H9 (cell line): ENCODE measurements at regions not wholly inside any gene's neighbourhood (a gene's known extent, or its start where the extent isn't known, plus 50 kb on each side); places are given as distances from the start of the nearest gene placed in this dataset.

Source experiments
- DNase-seq: peaks from one replicate; pipeline ENCODE4 v3.0.0-alpha.2; 2017
- H2AFZ ChIP-seq: one replicate; pipeline ENCODE4 v1.6.1; 2013; ENCODE audit warnings: mild to moderate bottlenecking, low read length, control low read depth, moderate library complexity
- H2AK5ac ChIP-seq: 2 replicates; pipeline ENCODE4 v1.6.1; 2013; ENCODE audit warnings: low read length, control low read depth, mixed read lengths; ENCODE audit not compliant: insufficient read length
- H2BK120ac ChIP-seq: one replicate; pipeline ENCODE4 v1.6.1; 2013; ENCODE audit warnings: low read depth, mild to moderate bottlenecking, low read length, control low read depth, inconsistent platforms; ENCODE audit not compliant: poor library complexity, severe bottlenecking
- H2BK12ac ChIP-seq: 2 replicates; pipeline ENCODE4 v1.6.1; 2013; ENCODE audit warnings: low read length, control low read depth, mixed read lengths, low read depth; ENCODE audit not compliant: insufficient read length
- H2BK15ac ChIP-seq: 2 replicates; pipeline ENCODE4 v1.6.1; 2013; ENCODE audit warnings: low read depth, low read length, control low read depth
- H2BK20ac ChIP-seq: one replicate; pipeline ENCODE4 v1.6.1; 2013; ENCODE audit warnings: low read depth, mild to moderate bottlenecking, low read length, control low read depth, inconsistent platforms; ENCODE audit not compliant: poor library complexity, severe bottlenecking
- H2BK5ac ChIP-seq: 2 replicates; pipeline ENCODE4 v1.6.1; 2013; ENCODE audit warnings: low read length, control low read depth, mixed read lengths; ENCODE audit not compliant: insufficient read length
- H3K14ac ChIP-seq: 2 replicates; pipeline ENCODE4 v1.6.1; 2013; ENCODE audit warnings: low read length, control low read depth; ENCODE audit not compliant: insufficient read depth
- H3K18ac ChIP-seq: 2 replicates; pipeline ENCODE4 v1.6.1; 2013; ENCODE audit warnings: low read depth, mild to moderate bottlenecking, mixed read lengths, low read length, control low read depth; ENCODE audit not compliant: insufficient read length
- H3K23ac ChIP-seq: 2 replicates; pipeline ENCODE4 v1.6.1; 2013; ENCODE audit warnings: low read length, control low read depth, mixed read lengths, low read depth; ENCODE audit not compliant: insufficient read length
- H3K23me2 ChIP-seq: 2 replicates; pipeline ENCODE4 v1.6.1; 2013; ENCODE audit warnings: low read depth, mild to moderate bottlenecking, mixed read lengths, low read length, control low read depth; ENCODE audit not compliant: insufficient read length, poor library complexity, severe bottlenecking
- H3K27ac ChIP-seq: 2 replicates; pipeline ENCODE4 v1.5.1; 2013; ENCODE audit warnings: low read length, control low read depth, mixed read lengths, low read depth; ENCODE audit not compliant: insufficient read length
- H3K27me3 ChIP-seq: 2 replicates; pipeline ENCODE4 v1.6.1; 2013; ENCODE audit warnings: low read length, control low read depth, inconsistent platforms; ENCODE audit not compliant: insufficient read depth
- H3K4ac ChIP-seq: 2 replicates; pipeline ENCODE4 v1.6.1; 2013; ENCODE audit warnings: low read depth, mild to moderate bottlenecking, control low read depth, inconsistent platforms, low read length, moderate library complexity
- H3K4me1 ChIP-seq: 2 replicates; pipeline ENCODE4 v1.6.1; 2013; ENCODE audit warnings: low read length, control low read depth, inconsistent platforms; ENCODE audit not compliant: insufficient read depth
- H3K4me2 ChIP-seq: 2 replicates; pipeline ENCODE4 v1.6.1; 2013; ENCODE audit warnings: low read length, control low read depth, mixed read lengths; ENCODE audit not compliant: insufficient read length, insufficient read depth
- H3K56ac ChIP-seq: 2 replicates; pipeline ENCODE4 v1.6.1; 2013; ENCODE audit warnings: low read depth, mild to moderate bottlenecking, mixed read lengths, low read length, control low read depth; ENCODE audit not compliant: insufficient read length
- H3K79me1 ChIP-seq: 2 replicates; pipeline ENCODE4 v1.6.1; 2013; ENCODE audit warnings: low read depth, mild to moderate bottlenecking, moderate library complexity, low read length, control low read depth, inconsistent platforms; ENCODE audit not compliant: insufficient read depth, poor library complexity, severe bottlenecking
- H3K79me2 ChIP-seq: 2 replicates; pipeline ENCODE4 v1.6.1; 2013; ENCODE audit warnings: low read length, control low read depth, inconsistent platforms; ENCODE audit not compliant: insufficient read depth
- H3K9ac ChIP-seq: 2 replicates; pipeline ENCODE4 v1.6.1; 2013; ENCODE audit warnings: low read length, control low read depth, mixed read lengths; ENCODE audit not compliant: insufficient read length; ENCODE audit errors: extremely low read depth
- H3K9me3 ChIP-seq: one replicate; pipeline ENCODE4 v1.6.1; 2013; ENCODE audit warnings: low read depth, low read length, inconsistent platforms; ENCODE audit not compliant: control insufficient read depth
- H3T11ph ChIP-seq: one replicate; pipeline ENCODE4 v1.6.1; 2013; ENCODE audit warnings: mild to moderate bottlenecking, low read length, control low read depth, inconsistent platforms
- H4K20me1 ChIP-seq: one replicate; pipeline ENCODE4 v1.6.1; 2013; ENCODE audit not compliant: control insufficient read depth, insufficient read length, insufficient read depth
- H4K5ac ChIP-seq: 2 replicates; pipeline ENCODE4 v1.6.1; 2013; ENCODE audit warnings: low read depth, mild to moderate bottlenecking, mixed read lengths, low read length, control low read depth; ENCODE audit not compliant: insufficient read length
- H4K8ac ChIP-seq: replicated peaks from 2 replicates; pipeline ENCODE4 v1.6.1; 2013; ENCODE audit warnings: low read length, control low read depth, mixed read lengths, low read depth; ENCODE audit not compliant: insufficient read length
- H4K91ac ChIP-seq: 2 replicates; pipeline ENCODE4 v1.6.1; 2013; ENCODE audit warnings: low read depth, mild to moderate bottlenecking, moderate library complexity, mixed read lengths, low read length, control low read depth; ENCODE audit not compliant: insufficient read length
- H3K27ac Mint-ChIP-seq, 3 experiments: 2 replicates in 2 of 3; 3 replicates in 1 of 3; pipeline ENCODE4 v1.8.0; 2020 to 2021; ENCODE audit warnings: mixed read lengths in 3 of 3, mild to moderate bottlenecking in 1 of 3, moderate library complexity in 1 of 3
- H3K27me3 Mint-ChIP-seq: 2 replicates; pipeline ENCODE4 v1.8.0; 2021; ENCODE audit warnings: low read depth, mild to moderate bottlenecking, moderate library complexity, mixed read lengths
- H3K36me3 Mint-ChIP-seq, 3 experiments: 2 replicates in 2 of 3; 3 replicates in 1 of 3; pipeline ENCODE4 v1.8.0; 2020 to 2021; ENCODE audit warnings: low read depth in 3 of 3, mixed read lengths in 3 of 3; ENCODE audit not compliant: insufficient read depth in 1 of 3
- H3K4me1 Mint-ChIP-seq, 2 experiments: 2 replicates each; pipeline ENCODE4 v1.8.0; 2020; ENCODE audit warnings: mixed read lengths in 2 of 2
- H3K4me3 Mint-ChIP-seq, 2 experiments: 2 replicates in 1 of 2; 3 replicates in 1 of 2; pipeline ENCODE4 v1.8.0; 2020 to 2021; ENCODE audit warnings: mild to moderate bottlenecking in 2 of 2, mixed read lengths in 2 of 2, moderate library complexity in 1 of 2
- H3K9me3 Mint-ChIP-seq, 2 experiments: 2 replicates in 1 of 2; 3 replicates in 1 of 2; pipeline ENCODE4 v1.8.0; 2020; ENCODE audit warnings: mild to moderate bottlenecking in 2 of 2, mixed read lengths in 2 of 2, moderate library complexity in 1 of 2
- CTCF ChIP-seq: fragments of 200-600 bp; sonication (generic); conservative IDR thresholded peaks from 3 replicates; pipeline ENCODE4 v1.8.0; 2021; ENCODE audit warnings: antibody characterized with exemption, mild to moderate bottlenecking
- WGBS: extraction: QIAGEN DNeasy Blood & Tissue Kit; methylation state at CpG from one replicate; pipeline ENCODE4 v1.1.7; 2013; ENCODE audit warnings: missing lambda C conversion rate, low lambda C conversion rate, mixed read lengths; ENCODE audit not compliant: insufficient read length; ENCODE audit errors: extremely low coverage; 5-methylcytosine and 5-hydroxymethylcytosine counted together

GRCh38 chr17:70868149-70868548, 698.8 kb downstream of the KCNJ2 start:
- Histone ChIP-seq H3K4ac (no peak overlapping the region), H3K27ac (no peak overlapping the region), H4K8ac (no peak overlapping the region), H2BK5ac (no peak overlapping the region), H3K56ac (no peak overlapping the region), H3T11ph (no peak overlapping the region), H3K79me2 (no peaks in the 10 kb centered on the region), H3K18ac (no peak overlapping the region), H3K27me3 (no peaks in the 10 kb centered on the region), H2AK5ac (no peak overlapping the region), H2BK120ac (no peak overlapping the region), H2AFZ (no peak overlapping the region), H2BK12ac (no peak overlapping the region), H3K23me2 (no peaks in the 10 kb centered on the region), H3K23ac (no peak overlapping the region), H3K79me1 (no peaks in the 10 kb centered on the region), H4K5ac (no peak overlapping the region), H3K14ac (no peak overlapping the region), H3K4me1 (no peaks in the 10 kb centered on the region), H3K9ac (no peak overlapping the region), H3K4me2 (no peak overlapping the region), H3K9me3 (no peaks in the 10 kb centered on the region), H4K20me1 (no peaks in the 10 kb centered on the region), H2BK20ac (no peak overlapping the region), H2BK15ac (no peak overlapping the region), H4K91ac (no peak overlapping the region)
- Mint-ChIP-seq H3K9me3 (peaks cover 14 to 19% of the 10 kb centered on the region in 2 experiments), H3K4me1 (peaks cover 18 to 24% of the 10 kb centered on the region in 2 experiments), H3K36me3 (peaks cover 12 to 18% (median 16%) of the 10 kb centered on the region in 3 experiments), H3K27me3 (no peaks in the 10 kb centered on the region), H3K4me3 (no peak overlapping the region), H3K27ac (peak overlapping the region in 1 of 3 experiments; percentile 63; a peak in 1 of 7 replicates)
- no peak for TF ChIP-seq CTCF
- no peak for DNase-seq
- WGBS: no CpG with 5 or more reads among the region's 2 CpGs
